ENCODE measurements at regions not wholly inside any gene's neighbourhood (a gene's known extent, or its start where the extent isn't known, plus 50 kb on each side); places are given as distances from the start of the nearest gene placed in this dataset.

- H3K27me3 Mint-ChIP-seq (ENCODE audit: low read depth in 3 of 3) = peaks cover 0 to 2% (median 0%) of the 10 kb centered on the region in 3 donors
- no peak overlapping the region for H3K27ac Mint-ChIP-seq
- H3K4me3 Mint-ChIP-seq = no peak overlapping the region
- DNase-seq = no peak
- no peaks in the 10 kb centered on the region for H3K4me1 Mint-ChIP-seq
- H3K9me3 Mint-ChIP-seq = peaks cover 10 to 32% (median 12%) of the 10 kb centered on the region in 6 donors
- H3K36me3 Mint-ChIP-seq = no peaks in the 10 kb centered on the region
Observed at GRCh38 chr4:156598138-156598681, 373.4 kb downstream of the PDGFC start.

GRCh38 chr4:156596706-156597329, 374.8 kb downstream of the PDGFC start:
- peaks cover 3 to 29% (median 13%) of the 10 kb centered on the region in 6 donors for H3K9me3 Mint-ChIP-seq
- no peak for DNase-seq
- no peaks in the 10 kb centered on the region for H3K36me3 Mint-ChIP-seq
- no peak overlapping the region for H3K27ac Mint-ChIP-seq
- no peaks in the 10 kb centered on the region for H3K4me1 Mint-ChIP-seq
- H3K27me3 Mint-ChIP-seq (ENCODE audit: low read depth in 3 of 3) = peaks cover 0 to 2% (median 0%) of the 10 kb centered on the region in 3 donors
- no peak overlapping the region for H3K4me3 Mint-ChIP-seq

- H3K27ac Mint-ChIP-seq = no peak overlapping the region
- no peak for DNase-seq
- no peaks in the 10 kb centered on the region for H3K4me1 Mint-ChIP-seq
- no peak overlapping the region for H3K4me3 Mint-ChIP-seq
- H3K36me3 Mint-ChIP-seq = no peaks in the 10 kb centered on the region
- no peaks in the 10 kb centered on the region for H3K27me3 Mint-ChIP-seq (ENCODE audit: low read depth in 3 of 3)
- H3K9me3 Mint-ChIP-seq = peaks cover 3 to 22% (median 11%) of the 10 kb centered on the region in 6 donors
Observed at GRCh38 chr4:156596026-156596425, 375.6 kb downstream of the PDGFC start.

- no peak overlapping the region for H3K27ac Mint-ChIP-seq
- H3K4me3 Mint-ChIP-seq = no peak overlapping the region
- H3K9me3 Mint-ChIP-seq = peaks cover 3 to 20% (median 7%) of the 10 kb centered on the region in 6 donors
- no peaks in the 10 kb centered on the region for H3K4me1 Mint-ChIP-seq
- no peaks in the 10 kb centered on the region for H3K27me3 Mint-ChIP-seq (ENCODE audit: low read depth in 3 of 3)
- no peak for DNase-seq
- no peaks in the 10 kb centered on the region for H3K36me3 Mint-ChIP-seq
Observed at GRCh38 chr4:156595041-156595440, 376.6 kb downstream of the PDGFC start.

- no peak overlapping the region for H3K4me3 Mint-ChIP-seq
- no peak for DNase-seq
- no peaks in the 10 kb centered on the region for H3K4me1 Mint-ChIP-seq
- H3K9me3 Mint-ChIP-seq = peaks cover 3 to 18% (median 7%) of the 10 kb centered on the region in 6 donors
- H3K27me3 Mint-ChIP-seq (ENCODE audit: low read depth in 3 of 3) = no peaks in the 10 kb centered on the region
- H3K36me3 Mint-ChIP-seq = no peaks in the 10 kb centered on the region
- H3K27ac Mint-ChIP-seq = no peak overlapping the region
Observed at GRCh38 chr4:156594624-156595023, 377.0 kb downstream of the PDGFC start.

- peaks cover 4 to 17% (median 9%) of the 10 kb centered on the region in 6 donors for H3K9me3 Mint-ChIP-seq
- H3K27me3 Mint-ChIP-seq (ENCODE audit: low read depth in 3 of 3) = no peaks in the 10 kb centered on the region
- DNase-seq = no peak
- H3K4me3 Mint-ChIP-seq = no peak overlapping the region
- no peaks in the 10 kb centered on the region for H3K4me1 Mint-ChIP-seq
- H3K36me3 Mint-ChIP-seq = no peaks in the 10 kb centered on the region
- H3K27ac Mint-ChIP-seq = no peak overlapping the region
Observed at GRCh38 chr4:156593464-156593863, 378.1 kb downstream of the PDGFC start.

- Mint-ChIP-seq H3K36me3 (no peaks in the 10 kb centered on the region), H3K4me1 (no peaks in the 10 kb centered on the region), H3K27me3 (ENCODE audit: low read depth in 3 of 3) (no peaks in the 10 kb centered on the region), H3K4me3 (no peak overlapping the region), H3K9me3 (peaks cover 1 to 16% (median 7%) of the 10 kb centered on the region in 6 donors), H3K27ac (no peak overlapping the region)
- no peak for DNase-seq
Observed at GRCh38 chr4:156591679-156592078, 379.9 kb downstream of the PDGFC start.

GRCh38 chr4:156584100-156584499, 387.5 kb downstream of the PDGFC start:
- Mint-ChIP-seq H3K27ac (no peak overlapping the region), H3K9me3 (peaks cover 0 to 30% (median 5%) of the 10 kb centered on the region in 6 donors), H3K4me3 (no peak overlapping the region), H3K4me1 (no peaks in the 10 kb centered on the region), H3K36me3 (no peaks in the 10 kb centered on the region), H3K27me3 (ENCODE audit: low read depth in 3 of 3) (peaks cover 0 to 1% (median 0%) of the 10 kb centered on the region in 3 donors)
- no peak for DNase-seq

- H3K27me3 Mint-ChIP-seq (ENCODE audit: low read depth in 3 of 3) = peaks cover 0 to 1% (median 0%) of the 10 kb centered on the region in 3 donors
- no peak for DNase-seq
- H3K9me3 Mint-ChIP-seq = peaks cover 0 to 28% (median 5%) of the 10 kb centered on the region in 6 donors
- H3K4me1 Mint-ChIP-seq = no peaks in the 10 kb centered on the region
- H3K27ac Mint-ChIP-seq = no peak overlapping the region
- no peaks in the 10 kb centered on the region for H3K36me3 Mint-ChIP-seq
- H3K4me3 Mint-ChIP-seq = no peak overlapping the region
Observed at GRCh38 chr4:156583265-156583664, 388.3 kb downstream of the PDGFC start.

GRCh38 chr4:156581282-156582063, 390.1 kb downstream of the PDGFC start:
- Mint-ChIP-seq H3K27me3 (ENCODE audit: low read depth in 3 of 3) (peaks cover 0 to 1% (median 0%) of the 10 kb centered on the region in 3 donors), H3K27ac (no peak overlapping the region), H3K36me3 (no peaks in the 10 kb centered on the region), H3K4me1 (no peaks in the 10 kb centered on the region), H3K9me3 (peaks cover 0 to 21% (median 3%) of the 10 kb centered on the region in 6 donors), H3K4me3 (no peak overlapping the region)
- DNase-seq = no peak

GRCh38 chr4:156578713-156579112, 392.9 kb downstream of the PDGFC start:
- Mint-ChIP-seq H3K36me3 (no peaks in the 10 kb centered on the region), H3K4me1 (no peaks in the 10 kb centered on the region), H3K4me3 (no peak overlapping the region), H3K27me3 (ENCODE audit: low read depth in 3 of 3) (no peaks in the 10 kb centered on the region), H3K27ac (no peak overlapping the region), H3K9me3 (peaks cover 4 to 28% (median 5%) of the 10 kb centered on the region in 6 donors)
- DNase-seq = no peak

GRCh38 chr4:156578005-156578404, 393.6 kb downstream of the PDGFC start:
- H3K9me3 Mint-ChIP-seq = peaks cover 4 to 24% (median 5%) of the 10 kb centered on the region in 6 donors
- H3K4me3 Mint-ChIP-seq = no peak overlapping the region
- no peaks in the 10 kb centered on the region for H3K36me3 Mint-ChIP-seq
- DNase-seq = no peak
- H3K27ac Mint-ChIP-seq = no peak overlapping the region
- H3K4me1 Mint-ChIP-seq = no peaks in the 10 kb centered on the region
- H3K27me3 Mint-ChIP-seq (ENCODE audit: low read depth in 3 of 3) = no peaks in the 10 kb centered on the region

- Mint-ChIP-seq H3K9me3 (peaks cover 2 to 26% (median 5%) of the 10 kb centered on the region in 6 donors), H3K27me3 (ENCODE audit: low read depth in 3 of 3) (no peaks in the 10 kb centered on the region), H3K4me3 (no peak overlapping the region), H3K4me1 (no peaks in the 10 kb centered on the region), H3K27ac (no peak overlapping the region), H3K36me3 (no peaks in the 10 kb centered on the region)
- no peak for DNase-seq
Observed at GRCh38 chr4:156576946-156577345, 394.7 kb downstream of the PDGFC start.

- Mint-ChIP-seq H3K4me3 (no peak overlapping the region), H3K4me1 (no peaks in the 10 kb centered on the region), H3K36me3 (no peaks in the 10 kb centered on the region), H3K27ac (no peak overlapping the region), H3K27me3 (ENCODE audit: low read depth in 3 of 3) (no peaks in the 10 kb centered on the region), H3K9me3 (peaks cover 4 to 36% (median 13%) of the 10 kb centered on the region in 6 donors)
- DNase-seq = no peak
Observed at GRCh38 chr4:156575430-156576073, 396.0 kb downstream of the PDGFC start.
